K562 (cell line): ENCODE measurements at regions not wholly inside any gene's neighbourhood (a gene's known extent, or its start where the extent isn't known, plus 50 kb on each side); places are given as distances from the start of the nearest gene placed in this dataset.

Experiments used
- JUNB ChIP-seq: fragments of 450-650 bp; formaldehyde crosslinking; conservative IDR thresholded peaks from 2 replicates; pipeline ENCODE4 v1.4.0; 2020; ENCODE audit warnings: mild to moderate bottlenecking
- NONO ChIP-seq, 2 experiments: fragments of 200-400 bp in 1 of 2; fragments of 450-650 bp in 1 of 2; formaldehyde crosslinking in 1 of 2; IDR thresholded peaks; 2 replicates each; pipeline ENCODE4 v1.6.1; 2017; ENCODE audit warnings: low read depth in 2 of 2, mild to moderate bottlenecking in 2 of 2, moderate library complexity in 2 of 2, low read length in 1 of 2
- POLR2AphosphoS2 ChIP-seq: IDR thresholded peaks from 2 replicates; pipeline ENCODE4 v1.6.1; 2012; ENCODE audit warnings: low read length, improper control_type of control experiment
- PREB ChIP-seq: sonication (generic); formaldehyde crosslinking; IDR thresholded peaks from 2 replicates; pipeline ENCODE4 v1.8.1; 2023; ENCODE audit warnings: mild to moderate bottlenecking, missing genetic modification reagents
- TAF1 ChIP-seq: IDR thresholded peaks from 2 replicates; pipeline ENCODE4 v1.6.1; 2011; ENCODE audit warnings: mild to moderate bottlenecking, low read length, moderate library complexity; ENCODE audit not compliant: insufficient read depth, control insufficient read depth, severe bottlenecking; ENCODE audit errors: extremely low read depth
- ZNF324 ChIP-seq: fragments of 250-450 bp; sonication (Bioruptor Pico); IDR thresholded peaks from 2 replicates; pipeline ENCODE4 v1.4.0; 2020; ENCODE audit warnings: mild to moderate bottlenecking
- TF ChIP-seq, protein P1 (sequence below), 2 experiments: fragments of 450-650 bp; formaldehyde crosslinking in 1 of 2; IDR thresholded peaks; 2 replicates each; pipeline versions ENCODE4 v1.4.0 to v1.6.1; 2014 to 2020; ENCODE audit warnings: mild to moderate bottlenecking in 2 of 2, borderline replicate concordance in 1 of 2, low read depth in 1 of 2

GRCh38 chr1:185608177-185608576 lies 126.0 kb upstream of the HMCN1 start:
- TF ChIP-seq PREB (CRISPR knock-in tag) = no peak
- no peak for TF ChIP-seq POLR2AphosphoS2
- no peak for TF ChIP-seq ZNF324
- TF ChIP-seq JUNB = no peak
- no peak for TF ChIP-seq NONO (IDR thresholded peaks at IDR 0.05; ENCODE audit: low read depth in 2 of 2, low read length in 1 of 2)
- no peak for TF ChIP-seq TAF1
- TF ChIP-seq, protein P1, sequence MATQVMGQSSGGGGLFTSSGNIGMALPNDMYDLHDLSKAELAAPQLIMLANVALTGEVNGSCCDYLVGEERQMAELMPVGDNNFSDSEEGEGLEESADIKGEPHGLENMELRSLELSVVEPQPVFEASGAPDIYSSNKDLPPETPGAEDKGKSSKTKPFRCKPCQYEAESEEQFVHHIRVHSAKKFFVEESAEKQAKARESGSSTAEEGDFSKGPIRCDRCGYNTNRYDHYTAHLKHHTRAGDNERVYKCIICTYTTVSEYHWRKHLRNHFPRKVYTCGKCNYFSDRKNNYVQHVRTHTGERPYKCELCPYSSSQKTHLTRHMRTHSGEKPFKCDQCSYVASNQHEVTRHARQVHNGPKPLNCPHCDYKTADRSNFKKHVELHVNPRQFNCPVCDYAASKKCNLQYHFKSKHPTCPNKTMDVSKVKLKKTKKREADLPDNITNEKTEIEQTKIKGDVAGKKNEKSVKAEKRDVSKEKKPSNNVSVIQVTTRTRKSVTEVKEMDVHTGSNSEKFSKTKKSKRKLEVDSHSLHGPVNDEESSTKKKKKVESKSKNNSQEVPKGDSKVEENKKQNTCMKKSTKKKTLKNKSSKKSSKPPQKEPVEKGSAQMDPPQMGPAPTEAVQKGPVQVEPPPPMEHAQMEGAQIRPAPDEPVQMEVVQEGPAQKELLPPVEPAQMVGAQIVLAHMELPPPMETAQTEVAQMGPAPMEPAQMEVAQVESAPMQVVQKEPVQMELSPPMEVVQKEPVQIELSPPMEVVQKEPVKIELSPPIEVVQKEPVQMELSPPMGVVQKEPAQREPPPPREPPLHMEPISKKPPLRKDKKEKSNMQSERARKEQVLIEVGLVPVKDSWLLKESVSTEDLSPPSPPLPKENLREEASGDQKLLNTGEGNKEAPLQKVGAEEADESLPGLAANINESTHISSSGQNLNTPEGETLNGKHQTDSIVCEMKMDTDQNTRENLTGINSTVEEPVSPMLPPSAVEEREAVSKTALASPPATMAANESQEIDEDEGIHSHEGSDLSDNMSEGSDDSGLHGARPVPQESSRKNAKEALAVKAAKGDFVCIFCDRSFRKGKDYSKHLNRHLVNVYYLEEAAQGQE (IDR thresholded peaks at IDR 0.05; ENCODE audit: borderline replicate concordance) = no peak
- TF ChIP-seq, protein P1 (CRISPR knock-in tag; IDR thresholded peaks at IDR 0.05; ENCODE audit: low read depth) = no peak
